HG02981 (cell line): ENCODE measurements at regions not wholly inside any gene's neighbourhood (a gene's known extent, or its start where the extent isn't known, plus 50 kb on each side); places are given as distances from the start of the nearest gene placed in this dataset.
A peak's percentile ranks its signal among the peaks of the same experiment; 100 is the strongest.
"Not testable (repeated sequence)": the region's sequence is repeated elsewhere in the genome, so short reads cannot be mapped to it uniquely, and the experiment has no call there.

Experiments
- ATAC-seq: cut with Tn5 transposase; IDR thresholded peaks from one replicate; pipeline ENCODE4 v1.9.1; 2021; ENCODE audit warnings: mild to moderate bottlenecking, moderate library complexity; ENCODE audit not compliant: unreplicated experiment

DNA sequence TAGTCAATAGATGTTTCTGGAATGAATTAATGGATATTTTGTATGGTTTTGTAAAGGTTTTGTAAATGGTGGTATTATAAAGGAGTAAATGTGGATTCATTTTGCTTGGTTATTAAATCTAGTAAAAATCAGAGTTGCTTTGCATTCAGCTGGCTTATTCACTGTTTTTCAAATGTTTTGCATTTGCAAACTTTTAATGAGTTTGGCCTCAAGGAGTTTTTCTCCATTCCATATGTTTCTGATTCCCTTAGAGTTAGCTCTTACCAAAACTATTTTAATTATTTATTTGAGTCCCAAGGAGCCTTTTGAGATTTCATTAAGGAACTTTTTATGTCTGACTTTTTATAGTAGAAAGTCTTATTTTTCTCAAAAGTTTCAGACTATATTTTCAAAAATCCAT lies 992.2 kb downstream of the DIPK2A start:
- ATAC-seq, result no peak

- ATAC-seq, result no peak
Measured at GRCh38 chr3:144966560-144966959, 994.9 kb downstream of the DIPK2A start.

- ATAC-seq, result no peak
Measured at GRCh38 chr3:144968750-144969350, 997.2 kb downstream of the DIPK2A start.

DNA sequence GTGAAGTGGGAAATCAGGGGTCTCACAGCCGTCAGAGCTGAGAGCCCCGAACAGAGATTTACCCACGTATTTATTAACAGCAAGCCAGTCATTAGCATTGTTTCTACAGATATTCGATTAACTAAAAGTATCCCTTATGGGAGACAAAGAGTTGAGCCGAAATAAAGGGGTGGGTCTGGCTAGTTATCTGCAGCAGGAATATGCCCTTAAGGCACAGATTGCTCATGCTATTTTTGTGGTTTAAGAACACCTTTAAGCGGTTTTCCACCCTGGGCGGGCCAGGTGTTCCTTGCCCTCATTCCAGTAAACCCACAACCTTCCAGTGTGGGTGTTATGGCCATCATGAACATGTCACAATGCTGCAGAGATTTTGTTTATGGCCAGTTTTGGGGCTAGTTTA lies 1012.9 kb downstream of the DIPK2A start:
- ATAC-seq, result not testable (repeated sequence)

DNA sequence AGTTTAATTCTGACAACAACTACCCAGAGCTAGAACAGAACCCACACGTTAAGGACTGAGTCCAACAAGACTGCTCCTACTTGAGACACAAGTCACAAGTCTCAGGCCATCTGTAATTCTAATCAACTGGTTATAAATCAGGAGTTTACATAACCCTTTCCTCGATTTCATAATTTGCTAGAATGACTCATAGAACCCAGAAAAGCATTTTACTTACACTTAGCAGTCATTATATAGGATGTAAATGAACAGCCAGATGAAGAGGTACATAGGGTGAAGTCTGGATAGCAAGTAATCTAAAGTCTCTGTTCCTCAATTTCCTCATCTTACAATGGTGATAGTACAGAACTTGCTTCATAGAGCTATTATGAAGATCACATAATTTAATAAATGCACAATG lies 1018.2 kb downstream of the DIPK2A start:
- no peak for ATAC-seq

GRCh38 chr3:144995856-144996255 lies 1024.2 kb downstream of the DIPK2A start:
- ATAC-seq, result no peak

DNA sequence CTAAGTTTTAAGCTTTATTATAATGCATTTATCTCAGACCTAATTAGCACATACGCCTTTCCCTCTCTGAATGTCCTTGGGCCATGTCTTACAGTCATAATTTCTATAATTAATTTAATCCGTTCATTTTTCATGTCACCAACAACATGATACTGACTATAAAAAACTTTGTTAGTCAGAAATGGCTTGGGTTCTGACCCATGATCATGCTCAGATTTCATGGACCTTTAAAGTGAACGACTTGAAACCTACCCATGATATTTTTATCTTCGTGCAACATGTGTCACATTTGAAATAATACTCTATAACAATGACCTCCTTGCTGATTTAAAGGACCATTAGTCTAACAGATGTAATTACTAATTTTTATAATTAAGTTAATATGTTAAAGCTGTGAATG lies 1033.8 kb downstream of the DIPK2A start:
- no peak for ATAC-seq

- no peak for ATAC-seq
Measured at GRCh38 chr3:145006271-145006670, 1034.6 kb downstream of the DIPK2A start.

DNA sequence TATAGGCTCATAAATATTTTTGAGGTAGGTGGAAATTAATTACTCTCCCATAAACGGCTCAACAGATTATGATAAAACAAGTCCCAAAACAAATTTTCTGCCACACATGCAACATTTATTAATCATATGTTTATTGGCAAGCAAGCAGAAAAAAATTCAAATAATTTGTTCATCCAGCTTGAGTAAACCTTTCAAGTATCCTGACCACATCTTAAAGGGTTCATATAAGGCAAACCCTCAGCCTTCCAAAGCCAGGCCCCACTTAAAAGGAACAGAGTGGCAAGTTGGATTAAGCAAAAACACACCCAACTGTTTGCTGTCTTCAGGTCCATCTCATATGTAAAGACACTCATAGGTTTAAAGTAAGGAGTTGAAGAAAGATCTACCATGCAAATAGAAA lies 1042.3 kb downstream of the DIPK2A start:
- ATAC-seq, result no peak

- no peak for ATAC-seq
Measured at GRCh38 chr3:145015253-145015652, 1043.6 kb downstream of the DIPK2A start.

DNA sequence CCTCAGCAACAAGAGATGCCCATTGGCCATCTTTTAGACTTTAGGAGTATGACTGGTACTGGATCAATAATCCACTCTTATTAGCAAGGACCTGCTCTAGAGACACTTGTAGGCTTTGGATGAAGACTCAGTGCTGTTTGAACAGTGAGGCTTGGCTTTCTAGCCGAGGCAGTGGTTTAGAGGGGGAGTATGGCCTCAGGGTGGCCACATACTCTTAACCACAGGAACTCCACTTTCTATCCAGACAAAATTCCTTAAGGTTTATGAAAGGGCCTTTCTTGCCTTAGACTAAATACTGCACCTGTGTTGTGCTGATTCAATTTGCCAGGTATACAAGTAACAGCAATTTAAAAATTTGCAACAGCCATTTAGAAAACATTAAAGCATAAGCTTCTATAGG lies 1046.3 kb downstream of the DIPK2A start:
- ATAC-seq, result no peak

GRCh38 chr3:145022447-145022846 lies 1050.8 kb downstream of the DIPK2A start:
- ATAC-seq, result no peak

DNA sequence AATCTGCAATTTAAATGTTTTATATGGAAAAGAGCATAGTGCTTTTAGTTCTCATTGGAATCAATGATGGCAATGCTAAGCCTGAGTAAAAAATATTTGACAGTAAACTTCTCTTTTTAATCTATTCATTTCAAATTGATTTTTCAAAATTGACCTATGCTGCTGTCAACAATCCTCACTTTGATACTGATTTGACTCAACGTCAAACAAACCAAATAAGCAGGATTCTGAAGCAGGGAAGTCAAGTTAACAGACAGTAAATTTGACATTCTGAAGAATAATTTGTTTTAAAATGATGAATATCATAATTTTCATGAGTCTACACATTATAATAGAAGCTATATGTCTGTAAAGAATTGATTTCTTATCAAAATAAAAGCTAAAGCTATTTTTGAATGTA lies 1053.1 kb downstream of the DIPK2A start:
- no peak for ATAC-seq

GRCh38 chr3:145027186-145027585 lies 1055.6 kb downstream of the DIPK2A start:
- not testable (repeated sequence) for ATAC-seq

DNA sequence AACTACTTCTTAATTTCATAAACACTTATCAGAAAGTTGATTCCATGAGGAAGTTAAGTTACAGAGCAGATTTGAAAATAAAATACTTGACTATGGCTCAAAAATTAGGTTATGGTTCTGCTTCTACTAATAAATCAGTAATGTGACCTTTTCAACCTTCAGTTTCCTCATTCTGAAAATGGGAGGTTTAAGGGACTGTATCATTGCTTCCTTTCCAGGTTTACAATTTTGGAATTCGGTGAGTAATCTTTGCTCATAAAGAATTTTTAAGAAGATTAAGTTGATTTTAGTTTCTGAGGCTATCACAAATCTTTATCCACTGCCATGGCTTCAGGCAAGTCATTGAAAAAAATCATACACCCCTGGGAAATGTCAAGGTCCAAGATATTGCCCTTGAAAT lies 1061.2 kb downstream of the DIPK2A start:
- no peak for ATAC-seq

GRCh38 chr3:145035682-145036081 lies 1064.1 kb downstream of the DIPK2A start:
- no peak for ATAC-seq

DNA sequence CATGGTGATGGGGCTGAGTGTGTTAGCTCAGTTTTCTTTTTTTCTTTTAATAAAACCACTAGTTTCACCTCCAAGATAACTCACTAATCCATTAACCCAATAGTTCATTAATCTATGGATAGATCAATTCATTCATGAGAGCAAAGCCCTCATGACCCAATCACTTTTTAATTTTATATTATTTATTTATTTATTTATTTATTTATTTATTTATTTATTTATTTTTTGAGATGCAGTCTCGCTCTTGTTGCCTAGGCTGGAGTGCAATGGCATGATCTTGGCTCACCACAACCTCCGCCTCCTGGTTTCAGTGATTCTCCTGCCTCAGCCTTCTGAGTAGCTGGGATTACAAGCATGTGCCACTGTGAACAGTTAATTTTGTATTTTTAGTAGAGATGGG lies 1082.4 kb downstream of the DIPK2A start:
- ATAC-seq, result not testable (repeated sequence)

- ATAC-seq, result peak; percentile 82
Measured at GRCh38 chr3:145055375-145056076, 1083.9 kb downstream of the DIPK2A start.

- ATAC-seq, result no peak
Measured at GRCh38 chr3:145058483-145058882, 1086.9 kb downstream of the DIPK2A start.

- no peak for ATAC-seq
Measured at GRCh38 chr3:145063616-145064015, 1092.0 kb downstream of the DIPK2A start.

GRCh38 chr3:145070795-145071194 lies 1090.2 kb downstream of the PLOD2 start:
- no peak for ATAC-seq

GRCh38 chr3:145079436-145079835 lies 1081.5 kb downstream of the PLOD2 start:
- no peak for ATAC-seq

GRCh38 chr3:145087038-145087437 lies 1073.9 kb downstream of the PLOD2 start:
- ATAC-seq, result no peak
